GM13977 (cell line): ENCODE measurements at regions not wholly inside any gene's neighbourhood (a gene's known extent, or its start where the extent isn't known, plus 50 kb on each side); places are given as distances from the start of the nearest gene placed in this dataset.

ENCODE experiments used
- DNase-seq: peaks from one replicate; pipeline ENCODE4 v3.0.0; 2012; ENCODE audit warnings: low spot score
- CTCF ChIP-seq: IDR thresholded peaks from 2 replicates; pipeline ENCODE4 v1.5.1; 2012; ENCODE audit warnings: mild to moderate bottlenecking, control low read depth; ENCODE audit not compliant: insufficient read depth; ENCODE audit errors: extremely low read depth, missing control alignments
- in situ Hi-C: fragments of 300-500 bp; cut with MboI; formaldehyde crosslinking; loops from one replicate; pipeline ENCODE4 v1.12.0; 2022; ENCODE audit warnings: low sequenced_read_pairs, low pct_unique_long_range_greater_than_20kb, mixed read lengths, inconsistent platforms; ENCODE audit not compliant: unreplicated experiment

- no peak for DNase-seq
- in situ Hi-C loops = no loop called here
- no peak for TF ChIP-seq CTCF
These were observed 363.7 kb downstream of the ALG10 start for GRCh38 chr12:34386016-34386415.

DNA sequence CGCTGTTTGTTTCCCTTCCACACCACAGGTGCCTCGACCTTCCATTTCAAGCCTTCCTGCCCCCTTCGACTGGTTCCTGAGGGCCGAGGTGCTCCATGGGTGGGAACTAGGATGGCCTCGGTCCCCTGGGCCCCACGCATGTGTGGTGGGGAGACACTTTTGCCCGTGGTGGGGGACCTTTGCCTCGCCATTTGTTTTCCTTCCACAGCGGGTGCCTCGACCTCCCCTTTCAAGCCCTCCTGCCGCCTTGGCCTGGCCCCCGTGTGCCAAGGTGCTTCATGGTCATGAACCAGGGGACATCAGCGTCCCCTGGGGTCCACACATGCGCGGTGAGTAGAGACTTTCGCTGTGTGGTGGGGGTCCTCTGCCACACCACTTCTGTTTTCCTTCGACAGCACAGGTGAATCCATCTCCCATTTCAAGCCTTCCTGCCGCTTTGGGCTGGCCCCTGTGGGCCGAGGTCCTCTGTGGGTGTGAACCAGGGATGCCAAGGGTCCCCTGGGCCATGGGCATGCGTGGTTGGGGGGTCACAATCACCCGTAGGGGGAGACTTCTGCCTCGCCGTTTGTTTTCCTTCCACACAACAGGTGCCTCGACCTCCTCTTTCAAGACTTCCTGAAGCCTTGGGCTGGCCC lies 364.4 kb downstream of the ALG10 start:
- in situ Hi-C loops = no loop called here

DNA sequence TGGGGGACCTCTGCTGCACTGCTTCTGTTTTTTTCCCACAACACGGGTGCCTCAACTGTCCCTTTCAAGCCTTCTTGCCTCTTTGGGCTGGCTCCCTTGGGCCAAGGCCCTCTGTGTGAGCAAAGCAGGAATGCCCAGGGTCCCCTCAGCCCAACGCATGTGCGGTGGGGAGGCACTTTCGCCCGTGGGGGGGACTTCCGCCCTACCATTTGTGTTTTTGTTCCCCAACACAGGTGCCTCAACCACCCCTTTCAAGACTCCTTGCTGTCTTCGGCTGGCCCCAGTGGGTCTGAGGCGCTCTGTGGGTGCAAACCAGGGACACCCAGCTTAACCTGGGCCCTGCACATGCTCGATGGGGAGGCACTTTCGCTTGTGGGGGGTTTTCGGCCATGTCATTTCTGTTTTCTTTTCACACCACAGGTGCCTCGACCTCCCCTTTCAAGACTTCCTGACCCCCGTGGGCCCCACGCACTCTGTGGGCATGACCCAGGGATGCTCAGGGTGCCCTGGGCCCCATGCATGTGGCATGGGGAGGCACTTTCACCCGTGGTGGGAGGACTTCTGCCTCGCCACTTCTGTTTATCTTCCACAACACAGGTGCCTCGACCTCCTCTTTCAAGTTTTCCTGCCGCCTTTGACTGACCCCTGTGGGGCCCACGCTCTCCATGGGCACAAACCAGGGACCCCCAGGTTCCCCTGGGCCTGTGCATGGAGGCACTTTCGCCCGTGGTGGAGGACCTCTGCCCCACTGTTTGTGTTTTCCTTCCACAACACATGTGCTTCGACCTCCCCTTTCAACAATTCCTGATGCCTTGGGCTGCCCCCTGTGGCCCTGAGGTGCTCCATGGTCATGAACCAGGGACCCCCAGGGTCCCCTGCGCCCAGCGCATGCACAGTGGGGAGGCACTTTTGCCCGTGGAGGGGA lies 365.7 kb downstream of the ALG10 start:
- TF ChIP-seq CTCF = no peak
- in situ Hi-C loops = no loop called here
- DNase-seq = no peak

More for the DNA sequence above, 364.4 kb downstream of the ALG10 start:
- TF ChIP-seq CTCF = no peak
- no peak for DNase-seq

DNA sequence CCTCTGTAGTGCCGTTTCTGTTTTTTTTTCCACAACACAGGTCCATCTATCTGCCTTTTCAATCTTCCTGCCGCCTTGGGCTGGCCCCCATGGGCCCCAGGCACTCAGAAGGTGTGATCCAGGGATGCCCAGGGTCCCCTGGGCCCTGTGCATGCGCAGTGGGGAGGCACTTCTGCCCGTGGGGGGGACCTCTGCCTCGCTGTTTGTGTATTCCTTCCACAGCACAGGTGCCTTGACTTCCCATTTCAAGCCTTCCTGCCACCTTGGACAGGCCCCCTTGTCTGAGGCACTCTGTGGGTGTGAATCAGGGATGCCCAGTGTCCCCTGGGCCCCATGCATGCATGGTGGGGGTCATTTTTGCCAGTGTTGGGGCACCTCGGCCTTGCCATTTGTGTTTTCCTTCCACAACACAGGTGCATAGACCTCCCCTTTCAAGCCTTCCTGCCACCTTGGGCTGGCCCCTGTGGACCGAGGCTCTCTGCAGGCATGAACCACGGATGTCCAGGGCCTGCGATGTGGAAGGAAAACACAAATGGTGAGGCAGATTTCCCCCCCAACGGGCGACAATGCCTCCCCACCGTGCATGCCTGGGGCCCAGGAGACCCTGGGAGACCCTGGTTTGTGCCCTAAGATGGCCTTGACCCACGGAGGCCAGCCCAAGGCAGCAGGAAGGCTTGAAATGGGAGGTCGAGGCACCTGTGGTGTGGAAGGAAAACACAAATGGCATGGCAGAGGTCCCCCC lies 366.5 kb downstream of the ALG10 start:
- DNase-seq = no peak
- in situ Hi-C loops = no loop called here
- no peak for TF ChIP-seq CTCF

DNA sequence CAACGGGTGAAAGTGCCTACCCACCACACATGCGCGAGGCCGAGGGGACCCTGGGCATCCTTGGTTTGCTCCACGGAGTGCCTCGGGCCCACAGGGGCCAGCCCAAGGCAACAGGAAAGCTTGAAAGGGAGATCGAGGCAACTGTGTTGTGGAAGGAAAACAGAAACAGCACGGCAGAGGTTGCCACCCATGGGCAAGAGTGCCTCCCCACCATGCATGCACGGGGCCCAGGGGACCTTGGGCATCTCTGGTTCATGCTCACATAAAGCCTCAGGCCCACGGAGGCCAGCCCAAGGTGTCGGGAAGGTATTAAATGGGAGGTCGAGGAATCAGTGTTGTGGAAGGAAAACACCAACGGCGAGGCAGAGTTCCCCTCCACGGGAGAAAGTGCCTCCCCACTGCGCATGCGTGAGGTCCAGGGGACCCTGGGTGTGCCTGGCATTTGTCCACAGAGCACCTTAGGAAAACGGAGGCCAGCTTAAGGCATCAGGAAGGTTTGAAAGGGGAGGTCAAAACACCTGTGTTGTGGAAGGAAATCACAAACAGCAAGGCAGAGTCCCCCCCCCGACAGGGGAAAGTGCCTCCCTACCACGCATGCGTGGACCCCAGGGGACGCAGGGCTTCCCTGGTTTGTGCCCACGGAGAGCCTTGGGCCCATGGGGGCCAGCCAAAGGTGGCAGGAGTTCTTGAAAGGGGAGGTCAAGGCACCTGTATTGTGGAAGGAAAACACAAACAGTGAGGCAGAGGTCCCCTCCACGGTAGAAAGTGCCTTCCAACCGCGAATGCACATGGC lies 367.3 kb downstream of the ALG10 start:
- TF ChIP-seq CTCF = no peak
- DNase-seq = no peak
- in situ Hi-C loops = no loop called here

DNA sequence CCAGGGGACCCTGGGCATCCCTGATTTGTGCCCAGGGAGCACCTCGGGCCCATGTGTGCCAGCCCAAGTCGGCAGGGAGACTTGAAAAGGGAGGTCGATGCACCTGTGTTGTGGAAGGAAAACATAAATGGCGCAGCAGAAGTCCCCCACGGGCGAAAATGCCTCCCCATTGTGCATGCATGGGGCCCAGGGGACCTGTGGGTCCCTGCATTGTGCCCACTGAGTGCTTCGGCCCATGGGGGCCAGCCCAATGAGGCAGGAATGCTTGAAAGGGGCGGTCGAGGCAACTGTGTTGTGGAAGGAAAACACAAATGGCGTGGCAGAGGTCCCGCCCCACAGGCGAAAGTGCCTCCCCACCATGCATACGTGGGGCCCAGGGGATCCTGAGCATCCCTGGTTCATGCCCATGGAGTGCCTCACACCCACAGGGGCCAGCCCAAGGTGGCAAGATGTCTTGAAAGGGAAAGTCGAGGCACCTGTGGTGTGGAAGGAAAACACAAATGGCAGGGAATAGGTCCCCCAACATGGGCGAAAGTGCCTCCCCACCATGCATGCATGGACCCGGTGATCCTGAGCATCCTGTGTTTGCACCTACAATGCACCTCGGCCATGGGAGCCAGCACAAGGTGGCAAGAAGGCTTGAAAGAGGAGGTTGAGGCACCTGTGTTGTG lies 368.0 kb downstream of the ALG10 start:
- in situ Hi-C loops = no loop called here
- TF ChIP-seq CTCF = no peak
- no peak for DNase-seq
